Neutrophil (primary cell): ENCODE measurements at regions not wholly inside any gene's neighbourhood (a gene's known extent, or its start where the extent isn't known, plus 50 kb on each side); places are given as distances from the start of the nearest gene placed in this dataset.

Experiments used
- H3K27ac ChIP-seq: fragments of 200-600 bp; sonication (generic); 2 replicates; pipeline ENCODE4 v1.5.1; 2016; ENCODE audit warnings: mild to moderate bottlenecking, moderate library complexity
- H3K27me3 ChIP-seq: fragments of 200-600 bp; sonication (generic); 2 replicates; pipeline ENCODE4 v1.6.0; 2016; ENCODE audit warnings: mild to moderate bottlenecking
- H3K36me3 ChIP-seq: fragments of 200-600 bp; sonication (generic); 2 replicates; pipeline ENCODE4 v1.5.1; 2017
- H3K4me1 ChIP-seq, 2 experiments: fragments of 200-600 bp in 1 of 2; sonication (generic) in 1 of 2; 1 replicate in 1 of 2; 2 replicates in 1 of 2; pipeline versions ENCODE4 v1.5.1 to v1.6.1; 2013 to 2016; ENCODE audit warnings: low read depth in 1 of 2, low read length in 1 of 2, mild to moderate bottlenecking in 1 of 2, moderate library complexity in 1 of 2; ENCODE audit not compliant: control insufficient read depth in 1 of 2, insufficient read depth in 1 of 2
- H3K4me3 ChIP-seq, 2 experiments: fragments of 200-600 bp in 1 of 2; sonication (generic) in 1 of 2; 1 replicate in 1 of 2; 2 replicates in 1 of 2; pipeline ENCODE4 v1.5.1; 2013 to 2016; ENCODE audit warnings: low read depth in 1 of 2, low read length in 1 of 2, mild to moderate bottlenecking in 1 of 2, moderate library complexity in 1 of 2
- H3K9me3 ChIP-seq: fragments of 200-600 bp; sonication (generic); 2 replicates; pipeline ENCODE4 v1.5.1; 2016
- CTCF ChIP-seq: fragments of 200-600 bp; sonication (generic); IDR thresholded peaks from 2 replicates; pipeline ENCODE4 v1.5.1; 2016; ENCODE audit warnings: antibody characterized with exemption

DNA sequence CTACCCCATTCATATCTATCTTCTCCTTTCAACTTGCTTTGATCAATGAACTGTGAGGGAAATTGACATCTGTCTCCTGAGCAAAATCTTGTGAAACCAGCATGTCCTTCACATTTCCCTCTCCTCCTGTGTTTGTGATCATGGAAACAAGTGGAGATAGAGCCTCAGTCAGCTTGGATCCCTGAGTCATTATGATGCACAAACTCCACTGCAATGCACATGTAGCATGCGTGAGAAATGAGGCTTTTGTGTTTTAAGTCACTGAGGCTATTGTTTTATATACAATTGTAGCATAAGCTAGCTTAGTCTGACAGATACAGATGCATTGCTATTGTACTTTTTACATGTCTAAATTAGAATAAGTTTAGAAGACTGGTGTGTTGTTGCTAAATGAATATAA, 85.2 kb upstream of the HNMT start:
- no peak for TF ChIP-seq CTCF
- Histone ChIP-seq H3K4me1 (no peaks in the 10 kb centered on the region), H3K9me3 (no peaks in the 10 kb centered on the region), H3K27me3 (no peaks in the 10 kb centered on the region), H3K4me3 (no peak overlapping the region), H3K27ac (no peak overlapping the region), H3K36me3 (no peaks in the 10 kb centered on the region)

DNA sequence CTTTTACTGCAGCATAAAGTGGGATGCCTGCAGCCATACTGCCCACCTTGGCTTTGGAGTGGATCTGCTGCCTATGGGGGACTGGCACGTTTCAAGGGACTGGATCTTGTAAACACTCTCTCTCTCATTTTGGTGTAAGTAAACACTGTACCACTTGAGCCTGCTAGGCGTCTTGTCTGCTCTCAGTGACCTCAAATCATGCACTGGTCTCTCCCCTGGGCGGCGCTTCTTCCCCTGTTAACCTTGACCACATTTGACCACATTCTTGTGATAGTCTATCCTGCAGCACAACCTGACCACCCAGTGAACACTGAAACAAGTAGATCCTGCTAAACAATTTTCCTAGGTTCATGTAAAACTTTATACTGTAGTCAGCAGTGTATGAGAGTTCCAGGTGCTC, 82.6 kb upstream of the HNMT start:
- no peak overlapping the region for H3K4me3 ChIP-seq
- no peaks in the 10 kb centered on the region for H3K9me3 ChIP-seq
- H3K27me3 ChIP-seq: no peaks in the 10 kb centered on the region
- H3K36me3 ChIP-seq: no peaks in the 10 kb centered on the region
- TF ChIP-seq CTCF: no peak
- H3K27ac ChIP-seq: no peak overlapping the region
- no peaks in the 10 kb centered on the region for H3K4me1 ChIP-seq

DNA sequence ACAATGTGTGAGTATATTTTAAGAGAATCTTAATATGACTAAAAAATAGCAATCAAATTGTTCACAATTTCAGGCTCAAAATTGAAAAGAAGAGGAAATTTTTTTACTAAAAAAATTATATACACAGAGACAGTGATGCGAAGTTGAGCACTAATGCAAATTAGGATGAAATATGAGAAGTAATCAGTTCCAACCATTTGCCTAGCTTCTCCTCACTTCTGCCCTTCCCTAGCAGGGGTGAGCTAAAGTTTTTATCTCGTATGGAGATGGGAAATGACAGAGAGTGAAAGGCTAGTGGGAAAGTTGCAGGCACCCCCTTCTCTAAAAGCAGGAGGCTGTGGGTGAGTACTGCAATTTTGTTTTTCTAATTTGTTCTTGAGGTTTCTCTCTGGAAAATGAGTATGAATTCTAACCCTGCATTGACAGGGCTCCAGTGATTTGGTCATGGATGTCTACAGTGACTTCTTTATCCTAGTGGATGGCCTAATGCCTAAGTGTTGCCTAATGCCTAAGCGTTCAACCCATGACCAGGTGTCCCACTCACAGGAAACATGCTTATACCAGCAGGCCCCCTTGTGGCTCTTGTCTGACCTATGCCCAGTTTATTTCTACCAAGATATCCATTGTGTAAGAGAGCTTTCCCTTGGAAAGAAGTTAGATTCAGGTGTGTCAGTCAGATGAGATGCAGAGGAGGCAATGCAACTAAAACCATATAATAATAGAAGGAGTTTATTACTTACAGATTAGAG, 78.0 kb upstream of the HNMT start:
- H3K27me3 ChIP-seq: no peaks in the 10 kb centered on the region
- TF ChIP-seq CTCF: no peak
- no peak overlapping the region for H3K27ac ChIP-seq

DNA sequence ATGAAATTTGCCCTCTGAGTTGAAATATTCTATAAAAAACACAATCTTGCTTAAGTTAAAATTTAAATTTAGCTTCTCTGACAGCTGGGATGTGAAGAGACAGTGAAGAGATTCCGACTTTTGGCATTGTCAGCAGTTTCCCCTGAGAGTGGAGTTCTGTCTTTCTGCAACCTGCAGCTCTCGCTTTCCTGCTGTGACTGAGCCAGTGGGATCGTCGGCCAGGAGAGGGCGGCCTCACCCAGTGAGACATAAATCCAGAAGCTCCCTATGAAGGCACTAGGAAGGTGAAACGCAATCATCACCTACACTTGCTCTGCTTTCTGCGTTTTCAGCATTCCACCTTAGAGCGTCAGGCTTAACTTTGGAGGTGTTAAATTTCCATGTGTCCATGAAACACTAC, 75.4 kb upstream of the HNMT start:
- H3K9me3 ChIP-seq: no peaks in the 10 kb centered on the region
- no peaks in the 10 kb centered on the region for H3K36me3 ChIP-seq
- no peaks in the 10 kb centered on the region for H3K27me3 ChIP-seq
- no peak for TF ChIP-seq CTCF
- no peak overlapping the region for H3K4me3 ChIP-seq
- H3K27ac ChIP-seq: no peak overlapping the region
- H3K4me1 ChIP-seq: no peaks in the 10 kb centered on the region

More for the DNA sequence above, 78.0 kb upstream of the HNMT start:
- H3K4me3 ChIP-seq: no peak overlapping the region
- no peaks in the 10 kb centered on the region for H3K36me3 ChIP-seq
- no peaks in the 10 kb centered on the region for H3K4me1 ChIP-seq
- no peaks in the 10 kb centered on the region for H3K9me3 ChIP-seq

GRCh38 chr2:137892739-137893138, 71.5 kb upstream of the HNMT start:
- Histone ChIP-seq H3K36me3 (no peaks in the 10 kb centered on the region), H3K27ac (no peak overlapping the region), H3K27me3 (no peaks in the 10 kb centered on the region), H3K4me1 (no peaks in the 10 kb centered on the region), H3K4me3 (no peak overlapping the region), H3K9me3 (no peaks in the 10 kb centered on the region)
- TF ChIP-seq CTCF: no peak
